ENCODE measurements at regions not wholly inside any gene's neighbourhood (a gene's known extent, or its start where the extent isn't known, plus 50 kb on each side); places are given as distances from the start of the nearest gene placed in this dataset.

GRCh38 chr7:85452674-85453073, 265.8 kb upstream of the SEMA3D start:
- TF ChIP-seq CTCF (IDR thresholded peaks at IDR 0.05) (no peak), POLR2AphosphoS5 (IDR thresholded peaks at IDR 0.05) (no peak)
